ENCODE measurements at regions not wholly inside any gene's neighbourhood (a gene's known extent, or its start where the extent isn't known, plus 50 kb on each side); places are given as distances from the start of the nearest gene placed in this dataset.

GRCh38 chr14:51539571-51540037, 112.1 kb upstream of the FRMD6 start:
- Histone ChIP-seq H3K4me1 (replicated peaks; ENCODE audit: insufficient read depth) (peaks cover 34% of the 10 kb centered on the region), H2AFZ (no peak overlapping the region), H3K79me2 (ENCODE audit: low read depth) (no peaks in the 10 kb centered on the region), H3K9me2 (ENCODE audit: insufficient read depth) (no peaks in the 10 kb centered on the region), H3K27me3 (ENCODE audit: insufficient read depth, low read depth) (no peaks in the 10 kb centered on the region), H3K4me2 (peak overlapping the region; percentile 37), H3K4me3 (0 out of 2 replicates have a peak overlapping the region, but pooled peaks have one; percentile 5), H3K9me3 (ENCODE audit: insufficient read depth, low read depth) (peaks cover 28% of the 10 kb centered on the region), H4K20me1 (ENCODE audit: insufficient read depth) (no peaks in the 10 kb centered on the region), H3K27ac (peak overlapping the region; percentile 85), H3K36me3 (ENCODE audit: low read depth) (no peaks in the 10 kb centered on the region), H3F3A (ENCODE audit: insufficient read depth, low read depth) (peaks cover 23% of the 10 kb centered on the region)
- peak; percentile 69 to 84 for DNase-seq
- TF ChIP-seq CTCF (conservative IDR thresholded peaks at IDR 0.05) (no peak), EZH2 (IDR thresholded peaks at IDR 0.05; ENCODE audit: low read depth) (no peak)
- POLR2A ChIA-PET (ENCODE audit: unreplicated experiment), result interaction anchor here (0.6 to 0.7 kb wide), 3 partner anchors 8 to 1212 kb away, joined by 3 to 4 read pairs (median 4); no protein-coding TSS in a partner anchor
- no TSS peak for BruUV-seq (replicated peaks)
- CTCF ChIA-PET, result no interaction called here
- intact Hi-C loops (cut with micrococcal nuclease; ENCODE audit: unreplicated experiment), result no loop called here

GRCh38 chr14:51540364-51540763, 111.3 kb upstream of the FRMD6 start:
- H4K20me1 ChIP-seq (ENCODE audit: insufficient read depth), result no peaks in the 10 kb centered on the region
- H3K4me3 ChIP-seq, result 0 out of 2 replicates have a peak overlapping the region, but pooled peaks have one; percentile 5
- CTCF ChIA-PET, result interaction anchor here (0.6 kb wide), 1 partner anchor 88 kb away, joined by 3 read pairs; no protein-coding TSS in a partner anchor
- H3K4me1 ChIP-seq (replicated peaks; ENCODE audit: insufficient read depth), result peaks cover 28% of the 10 kb centered on the region
- no TSS peak for BruUV-seq (replicated peaks)
- DNase-seq, result no peak
- POLR2A ChIA-PET (ENCODE audit: unreplicated experiment), result interaction anchor here (0.7 kb wide), 1 partner anchor 1213 kb away, joined by 4 read pairs; no protein-coding TSS in a partner anchor
- intact Hi-C loops (cut with micrococcal nuclease; ENCODE audit: unreplicated experiment), result no loop called here
- no peaks in the 10 kb centered on the region for H3K27me3 ChIP-seq (ENCODE audit: insufficient read depth, low read depth)
- H3K27ac ChIP-seq, result peak overlapping the region; percentile 85
- no peak overlapping the region for H2AFZ ChIP-seq
- H3K9me2 ChIP-seq (ENCODE audit: insufficient read depth), result no peaks in the 10 kb centered on the region
- peak overlapping the region; percentile 37 for H3K4me2 ChIP-seq
- TF ChIP-seq EZH2 (IDR thresholded peaks at IDR 0.05; ENCODE audit: low read depth), result no peak
- no peak for TF ChIP-seq CTCF (conservative IDR thresholded peaks at IDR 0.05)
- H3K36me3 ChIP-seq (ENCODE audit: low read depth), result no peaks in the 10 kb centered on the region
- peaks cover 26% of the 10 kb centered on the region for H3K9me3 ChIP-seq (ENCODE audit: insufficient read depth, low read depth)
- peaks cover 18% of the 10 kb centered on the region for H3F3A ChIP-seq (ENCODE audit: insufficient read depth, low read depth)
- H3K79me2 ChIP-seq (ENCODE audit: low read depth), result no peaks in the 10 kb centered on the region

- ChIA-PET CTCF (no interaction called here), POLR2A (ENCODE audit: unreplicated experiment) (no interaction called here)
- DNase-seq, result no peak
- intact Hi-C loops (cut with micrococcal nuclease; ENCODE audit: unreplicated experiment), result no loop called here
- Histone ChIP-seq H4K20me1 (ENCODE audit: insufficient read depth) (no peaks in the 10 kb centered on the region), H2AFZ (no peak overlapping the region), H3K27ac (no peak overlapping the region), H3K4me2 (no peak overlapping the region), H3F3A (ENCODE audit: insufficient read depth, low read depth) (peaks cover 29% of the 10 kb centered on the region), H3K4me1 (replicated peaks; ENCODE audit: insufficient read depth) (peaks cover 48% of the 10 kb centered on the region), H3K79me2 (ENCODE audit: low read depth) (no peaks in the 10 kb centered on the region), H3K9me3 (ENCODE audit: insufficient read depth, low read depth) (peaks cover 12% of the 10 kb centered on the region; the same call in 1 of the 2 replicates), H3K27me3 (ENCODE audit: insufficient read depth, low read depth) (no peaks in the 10 kb centered on the region), H3K9me2 (ENCODE audit: insufficient read depth) (no peaks in the 10 kb centered on the region), H3K4me3 (no peak overlapping the region), H3K36me3 (ENCODE audit: low read depth) (no peaks in the 10 kb centered on the region)
- no peak for TF ChIP-seq CTCF (conservative IDR thresholded peaks at IDR 0.05)
- no peak for TF ChIP-seq EZH2 (IDR thresholded peaks at IDR 0.05; ENCODE audit: low read depth)
- no TSS peak for BruUV-seq (replicated peaks)
Measured at GRCh38 chr14:51544471-51544870, 107.2 kb upstream of the FRMD6 start.

All from PC-9 (cell line).